NT2/D1 (cell line): ENCODE measurements at regions not wholly inside any gene's neighbourhood (a gene's known extent, or its start where the extent isn't known, plus 50 kb on each side); places are given as distances from the start of the nearest gene placed in this dataset.

Experiments
- SUZ12 ChIP-seq: IDR thresholded peaks from 2 replicates; pipeline ENCODE4 v1.6.1; 2011; ENCODE audit not compliant: insufficient read length, insufficient read depth; ENCODE audit errors: extremely low read depth
- ZNF274 ChIP-seq: IDR thresholded peaks from 2 replicates; pipeline ENCODE4 v1.6.1; 2011; ENCODE audit warnings: mild to moderate bottlenecking, low read depth, low read length

- TF ChIP-seq ZNF274 (no peak), SUZ12 (no peak)
These were observed 142.4 kb downstream of the PSAT1 start for GRCh38 chr9:78439190-78439865.
